NT2/D1 (cell line): ENCODE measurements at regions not wholly inside any gene's neighbourhood (a gene's known extent, or its start where the extent isn't known, plus 50 kb on each side); places are given as distances from the start of the nearest gene placed in this dataset.
"Not testable (repeated sequence)": the region's sequence is repeated elsewhere in the genome, so short reads cannot be mapped to it uniquely, and the experiment has no call there.

Experiments
- DNase-seq: peaks from one replicate; pipeline ENCODE4 v3.0.0-alpha.2; 2011; ENCODE audit warnings: low read depth, low spot score
- H3K27me3 ChIP-seq: 2 replicates; pipeline ENCODE4 v1.6.0; 2011; ENCODE audit warnings: mild to moderate bottlenecking; ENCODE audit not compliant: insufficient read length, insufficient read depth
- H3K36me3 ChIP-seq: 2 replicates; pipeline ENCODE4 v1.6.1; 2011; ENCODE audit warnings: mild to moderate bottlenecking, low read length, mixed read lengths; ENCODE audit not compliant: insufficient read depth, insufficient read length
- H3K4me1 ChIP-seq: 2 replicates; pipeline ENCODE4 v1.5.1; 2011; ENCODE audit not compliant: insufficient read depth, insufficient read length
- H3K4me3 ChIP-seq: 2 replicates; pipeline ENCODE4 v1.5.1; 2011; ENCODE audit warnings: low read depth; ENCODE audit not compliant: insufficient read length
- H3K9ac ChIP-seq: 2 replicates; pipeline ENCODE4 v1.6.0; 2011; ENCODE audit warnings: low read depth; ENCODE audit not compliant: insufficient read length
- H3K9me3 ChIP-seq: 2 replicates; pipeline ENCODE4 v1.5.1; 2011; ENCODE audit warnings: mild to moderate bottlenecking, low read length; ENCODE audit not compliant: insufficient read depth

DNA sequence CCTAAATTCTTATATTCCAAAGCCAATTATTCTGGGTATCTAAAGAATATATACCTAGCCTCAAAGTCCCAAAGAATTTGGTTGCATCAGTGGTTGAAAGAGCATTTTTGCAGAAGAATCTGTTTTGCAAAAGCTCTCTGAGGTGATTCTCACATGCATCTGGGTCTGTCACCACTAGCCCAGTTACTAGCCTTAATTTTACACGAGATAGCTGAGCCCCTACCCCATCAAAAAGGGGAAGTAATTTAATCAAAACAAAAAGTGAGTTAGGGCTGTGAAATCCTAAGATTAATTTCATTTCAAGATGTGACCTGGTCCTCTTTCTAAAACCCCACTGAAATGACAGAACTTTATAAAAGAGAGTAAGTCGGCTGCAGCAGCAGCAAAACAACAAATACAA is 53.7 kb upstream of the ZSCAN2 start:
- not testable (repeated sequence) for H3K4me3 ChIP-seq, DNase-seq, H3K27me3 ChIP-seq, H3K9ac ChIP-seq, H3K9me3 ChIP-seq, H3K36me3 ChIP-seq, H3K4me1 ChIP-seq

DNA sequence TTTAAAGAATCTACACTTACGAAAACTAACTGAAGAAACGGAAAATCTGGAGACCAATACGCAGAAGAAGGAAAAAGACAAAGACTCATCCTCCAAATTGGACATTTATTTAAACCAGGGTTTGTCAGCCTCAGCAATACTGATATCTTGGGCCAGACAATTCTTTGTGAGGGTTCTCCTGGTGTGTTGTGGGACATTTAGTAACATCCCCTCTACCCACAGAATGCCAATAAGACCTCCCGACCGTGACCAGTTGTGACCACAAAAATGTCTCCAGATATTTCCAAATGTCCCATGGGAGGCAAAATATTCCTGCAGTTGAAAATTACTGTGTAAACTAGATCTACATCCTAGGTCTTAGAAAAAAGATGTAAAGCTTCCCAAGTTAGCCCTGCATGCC is 50.3 kb upstream of the ZSCAN2 start:
- H3K4me1 ChIP-seq, H3K9me3 ChIP-seq, DNase-seq, H3K9ac ChIP-seq, H3K36me3 ChIP-seq, H3K4me3 ChIP-seq, H3K27me3 ChIP-seq: not testable (repeated sequence)
